Globus pallidus (tissue), 1 donor: ENCODE measurements at regions not wholly inside any gene's neighbourhood (a gene's known extent, or its start where the extent isn't known, plus 50 kb on each side); places are given as distances from the start of the nearest gene placed in this dataset.

ENCODE experiments used
- DNase-seq: peaks from one replicate; pipeline ENCODE4 v3.0.0-alpha.2; 2015; ENCODE audit warnings: low spot score

DNA sequence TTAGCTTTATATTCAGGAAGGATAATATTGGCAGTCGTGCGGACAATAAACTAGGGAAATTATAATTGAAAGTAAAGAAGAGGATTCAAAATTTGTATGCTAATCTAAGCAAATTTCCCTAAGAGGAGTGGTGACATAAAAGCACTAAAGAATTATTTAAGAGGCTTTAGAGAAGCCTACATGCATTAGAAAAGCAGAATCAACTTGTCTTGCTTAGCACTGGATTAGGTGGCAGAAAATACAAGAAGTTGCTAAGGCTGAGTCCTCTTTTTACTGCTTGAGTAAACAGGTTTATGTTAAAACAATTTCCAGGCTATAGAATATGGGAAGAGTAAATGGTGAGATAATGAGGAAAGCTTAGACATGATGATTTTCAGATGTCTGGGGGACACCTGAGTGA is 991.5 kb downstream of the PCDH18 start:
- no peak for DNase-seq

DNA sequence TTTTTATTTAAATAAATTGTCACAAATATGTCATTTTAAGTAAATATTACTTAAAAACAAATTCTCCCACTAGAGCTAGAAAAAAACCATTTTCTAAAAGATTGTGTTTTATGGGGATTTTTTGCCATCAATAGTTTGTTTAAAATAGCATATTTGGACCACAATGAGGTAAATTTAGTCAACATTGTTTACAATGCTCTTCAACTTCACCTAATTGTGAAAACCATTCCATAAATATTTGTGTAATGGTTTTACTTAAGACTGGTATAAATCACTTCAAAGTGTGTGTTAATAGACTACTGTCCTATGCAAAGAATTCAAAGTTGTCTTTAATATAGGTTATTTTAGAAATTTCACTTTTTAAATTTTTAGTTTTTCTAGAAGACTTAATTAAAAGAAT is 1004.2 kb downstream of the PCDH18 start:
- no peak for DNase-seq

DNA sequence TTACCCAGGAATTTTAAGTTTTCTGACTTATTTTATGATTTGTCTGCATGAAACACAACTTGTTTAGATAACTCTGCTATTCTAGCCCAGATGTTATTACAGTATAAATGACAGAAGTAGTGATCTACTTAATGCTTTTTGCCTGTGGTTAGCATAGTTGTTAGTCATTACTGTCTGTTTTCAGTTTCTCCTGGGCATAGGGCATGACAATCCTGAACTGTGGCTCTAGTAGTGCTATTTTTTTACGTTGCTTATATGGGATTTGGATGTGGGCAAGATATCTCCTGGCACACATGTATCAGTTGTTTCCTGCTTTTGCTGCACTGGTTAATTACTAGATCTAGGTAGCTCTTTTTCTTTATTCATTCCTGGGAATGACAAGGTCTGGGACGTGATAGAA is 1005.8 kb downstream of the PCDH18 start:
- no peak for DNase-seq

DNA sequence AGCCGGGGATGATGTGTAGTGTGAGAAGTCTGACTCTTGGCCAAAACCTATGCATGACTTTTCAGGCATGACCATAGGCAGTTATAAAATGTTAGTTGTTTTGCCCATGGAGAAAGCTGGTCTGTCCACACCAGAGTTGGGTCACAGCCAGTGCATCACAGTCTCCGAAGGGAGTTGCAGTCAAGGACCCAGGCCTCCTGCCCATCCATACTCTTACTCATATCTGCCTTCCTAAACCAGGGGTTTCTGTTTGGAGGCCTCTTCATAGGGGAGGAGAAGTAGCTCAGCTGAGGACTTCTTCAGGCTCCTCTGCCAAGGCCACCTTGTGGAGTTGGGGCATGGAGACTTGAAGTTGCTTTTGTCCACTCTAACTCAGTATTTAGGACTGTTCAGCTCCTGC is 1008.3 kb downstream of the PCDH18 start:
- no peak for DNase-seq

DNA sequence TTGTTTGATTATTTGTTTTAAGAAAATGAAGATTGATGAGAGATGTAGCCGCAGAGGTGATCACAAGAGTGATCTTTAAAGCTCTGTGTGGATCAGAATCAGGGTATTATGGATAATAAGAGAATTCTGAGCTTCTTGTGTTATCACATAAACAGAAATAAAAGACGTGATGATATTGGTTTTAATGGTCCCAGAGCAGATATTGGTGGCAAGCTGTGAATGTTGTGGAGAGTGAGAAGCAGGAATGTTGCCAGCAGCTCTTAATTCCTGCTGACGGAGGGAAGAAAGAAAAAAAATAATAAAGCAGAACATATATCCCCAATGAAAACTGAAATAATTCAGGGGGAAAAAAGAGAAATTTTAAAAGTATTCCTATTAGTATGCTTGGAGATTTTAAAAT is 1015.9 kb downstream of the PCDH18 start:
- no peak for DNase-seq

DNA sequence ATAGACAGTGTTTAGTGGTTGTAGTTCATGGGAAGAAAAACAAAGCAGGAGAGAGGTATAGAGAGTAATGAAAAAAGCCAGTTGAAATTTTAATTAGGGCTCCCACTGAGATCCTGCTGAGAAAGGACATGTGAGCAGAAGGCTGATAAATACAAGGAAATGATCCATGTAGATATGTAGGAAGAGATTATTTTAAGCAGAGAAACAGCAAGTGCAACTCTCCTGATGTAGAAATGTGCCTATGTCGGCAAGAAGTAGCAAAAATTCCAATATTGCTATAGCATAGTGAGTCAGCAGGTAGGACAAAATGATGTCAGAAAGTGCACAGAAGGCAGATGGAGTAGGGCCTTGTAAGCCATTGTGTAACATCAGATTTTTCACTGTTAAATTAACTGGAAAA is 1027.3 kb downstream of the PCDH18 start:
- no peak for DNase-seq

DNA sequence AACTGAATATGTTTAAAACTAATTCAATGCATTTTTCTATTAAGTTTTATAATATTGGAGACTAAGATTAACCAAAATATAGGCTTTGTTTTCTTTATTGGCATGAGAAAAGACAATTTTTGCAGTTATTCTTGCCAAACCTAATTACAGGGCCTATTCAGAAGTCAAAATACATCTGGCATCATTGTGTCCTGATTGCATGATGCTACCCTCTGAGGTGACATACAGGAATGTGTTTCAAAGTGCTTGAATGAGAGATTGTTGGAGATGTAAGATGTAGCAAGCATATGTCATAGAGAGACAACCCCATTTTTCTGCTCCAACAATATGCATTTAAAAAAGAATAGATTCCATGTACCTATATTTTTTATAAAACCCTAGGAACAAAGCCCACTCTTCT is 1036.4 kb downstream of the PCDH18 start:
- DNase-seq = no peak

DNA sequence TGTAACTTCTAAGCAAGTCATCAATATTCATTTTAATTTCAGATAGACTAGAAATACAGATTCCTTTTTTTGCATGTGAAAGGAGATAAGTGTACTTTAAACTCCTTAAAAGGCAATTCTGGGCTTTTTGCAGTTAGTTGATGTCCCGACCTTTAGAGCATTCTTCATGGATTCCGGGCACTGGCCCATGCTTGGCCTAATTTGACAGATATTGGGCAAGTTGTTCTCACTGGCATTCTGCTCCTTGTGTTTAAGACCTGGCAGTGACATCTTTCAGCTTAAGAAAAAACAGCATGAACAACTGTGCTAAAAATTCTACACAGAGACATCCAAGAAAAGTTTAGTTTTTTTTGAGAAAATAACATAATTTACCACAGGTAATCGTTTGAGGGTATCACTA is 1037.2 kb downstream of the PCDH18 start:
- peak; percentile 13 for DNase-seq

DNA sequence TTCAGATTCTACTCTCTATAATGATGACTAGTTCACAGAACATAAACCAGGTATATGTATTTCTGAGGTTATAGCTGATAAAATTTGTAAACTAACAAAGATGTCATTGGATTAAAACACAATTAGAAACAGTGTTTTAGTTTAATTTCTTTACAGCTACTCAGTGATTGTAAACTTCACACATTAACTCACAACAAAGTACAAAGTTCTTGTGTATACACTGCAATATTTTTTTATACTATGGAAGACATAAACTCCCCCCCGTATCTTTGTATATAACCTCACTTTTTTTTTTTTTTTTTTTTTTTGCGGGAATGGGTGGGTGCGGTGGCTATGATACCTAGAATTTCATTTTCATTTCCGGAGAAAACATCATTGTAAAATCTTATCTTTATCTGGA is 1043.2 kb downstream of the PCDH18 start:
- no peak for DNase-seq

DNA sequence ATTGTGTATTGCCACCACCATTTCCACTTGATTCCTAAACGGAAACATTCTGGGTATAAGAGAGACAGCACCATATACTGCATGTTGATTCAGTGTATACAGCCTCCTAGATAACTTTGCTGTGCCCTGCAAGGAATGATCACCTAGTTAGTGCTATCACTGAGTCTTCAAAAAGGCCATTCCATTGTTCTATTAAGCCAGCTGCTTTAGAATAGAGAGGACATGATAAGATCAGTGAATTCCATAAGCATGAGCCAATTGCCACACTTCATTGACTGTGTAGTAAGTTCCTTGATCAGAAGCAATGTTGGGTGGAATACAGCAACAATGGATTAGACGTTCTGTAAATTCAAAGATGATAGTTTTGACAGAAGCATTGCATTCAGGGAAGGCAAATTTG is 1047.3 kb downstream of the PCDH18 start:
- DNase-seq = no peak

DNA sequence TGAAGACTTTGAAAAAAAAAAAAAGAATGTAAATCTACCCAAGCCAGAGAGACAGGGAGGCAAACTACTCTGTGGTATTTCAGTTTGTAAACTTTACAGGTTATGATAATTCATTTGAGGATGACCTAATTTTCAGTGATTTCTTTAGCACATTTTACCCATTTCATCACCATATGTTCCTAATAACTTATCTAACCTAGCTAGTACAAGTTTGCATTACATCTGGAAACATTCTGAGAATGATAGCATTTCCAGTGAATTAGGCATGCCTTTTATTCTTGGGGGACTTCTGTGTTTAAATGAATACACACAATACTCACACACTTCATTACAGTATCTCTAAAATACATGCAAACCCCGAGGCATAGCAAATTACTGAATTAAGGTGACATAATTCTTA is 1055.5 kb downstream of the PCDH18 start:
- DNase-seq = no peak

DNA sequence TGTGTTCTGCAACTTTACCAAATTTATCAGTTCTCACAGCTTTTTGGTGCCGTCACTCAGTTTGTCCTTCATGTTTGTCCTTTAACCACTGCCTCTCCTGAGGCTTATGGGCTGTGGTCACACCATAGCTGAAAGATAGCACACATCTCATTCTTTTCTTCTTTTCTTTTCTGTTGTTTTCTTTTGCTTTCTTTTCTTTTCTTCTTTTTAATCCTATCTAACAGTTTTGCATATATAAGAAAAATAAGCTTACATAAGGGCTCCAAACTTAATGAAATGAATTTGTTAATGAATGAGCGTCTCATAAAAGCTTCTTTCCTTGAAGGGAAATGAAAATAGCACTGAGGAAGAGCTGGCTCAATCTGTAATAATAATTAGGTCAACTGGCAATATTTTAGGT is 1061.2 kb downstream of the PCDH18 start:
- DNase-seq = no peak

DNA sequence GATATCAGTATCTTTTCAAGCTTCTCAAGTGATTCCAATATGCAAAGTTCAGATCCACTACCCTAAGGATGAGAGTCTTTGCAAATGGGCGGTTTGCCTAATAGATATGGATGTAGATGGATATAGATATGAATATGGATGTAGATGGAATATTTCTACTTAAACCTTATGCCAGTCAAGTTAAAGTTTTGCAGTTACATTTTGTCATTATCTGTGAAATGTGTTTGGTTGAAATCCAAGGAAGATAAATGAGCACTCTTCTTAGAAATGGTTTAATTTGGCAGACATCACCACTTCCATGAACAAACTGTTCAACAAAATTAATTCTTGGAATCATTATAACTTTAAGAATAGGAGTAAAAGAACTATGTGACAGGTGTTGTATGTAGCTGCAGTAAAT is 1066.6 kb downstream of the PCDH18 start:
- no peak for DNase-seq

DNA sequence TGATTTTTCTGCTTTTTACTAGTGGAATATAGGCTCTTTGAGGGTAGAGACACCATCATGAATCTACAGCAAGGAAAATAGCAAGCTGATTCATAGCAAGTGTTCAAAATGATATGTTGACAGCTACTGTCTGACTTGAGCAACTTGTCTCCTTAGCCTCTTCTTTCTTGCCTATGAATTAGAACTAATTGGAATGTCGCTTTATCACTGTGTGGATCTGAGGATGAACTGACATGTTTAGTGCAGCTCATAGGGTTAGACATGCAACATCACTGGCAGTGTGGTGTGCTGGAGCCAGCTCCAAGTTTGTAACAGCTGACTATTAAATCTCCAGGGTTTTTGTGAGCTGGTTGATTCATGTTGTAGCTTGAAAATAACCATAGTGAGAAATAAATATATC is 1068.4 kb downstream of the PCDH18 start:
- DNase-seq = no peak

DNA sequence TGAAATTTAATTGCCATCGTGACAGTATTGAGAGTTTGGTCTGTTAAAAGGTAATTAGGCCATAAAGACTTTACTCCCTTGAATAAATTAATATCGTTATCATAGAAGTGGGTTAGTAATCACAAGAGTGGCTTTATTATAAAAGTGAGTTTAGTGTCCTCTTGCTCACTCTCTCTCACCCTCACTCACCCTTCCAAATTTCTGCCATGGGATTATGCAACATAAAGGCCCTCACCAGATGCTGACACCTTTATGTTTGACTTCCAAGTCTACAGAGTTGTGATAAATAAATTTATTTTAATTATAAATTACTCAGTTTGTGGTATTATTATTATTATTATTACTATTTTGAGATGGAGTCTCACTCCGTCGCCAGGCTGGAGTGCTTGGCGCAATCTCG is 1070.8 kb downstream of the PCDH18 start:
- no peak for DNase-seq

DNA sequence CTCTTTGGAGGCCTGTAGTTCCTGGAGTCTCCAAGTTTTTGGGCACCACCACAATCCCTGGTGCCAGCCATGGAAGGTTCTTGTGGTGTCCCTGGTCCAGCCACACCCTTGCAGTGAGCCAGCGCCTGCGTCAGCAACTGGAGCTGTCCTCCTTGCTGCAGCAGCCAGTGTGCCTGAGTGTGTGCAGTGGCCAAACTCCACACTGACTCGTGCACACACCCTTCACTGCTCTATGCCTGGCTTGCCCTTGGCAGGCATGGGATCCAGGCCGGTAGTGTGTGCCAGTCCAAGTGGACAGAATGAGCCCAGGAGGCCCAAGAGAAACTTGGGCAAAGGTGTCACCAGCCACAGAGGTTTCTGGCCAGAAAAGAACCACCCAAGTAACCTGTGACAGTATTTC is 1074.0 kb downstream of the PCDH18 start:
- DNase-seq = no peak

DNA sequence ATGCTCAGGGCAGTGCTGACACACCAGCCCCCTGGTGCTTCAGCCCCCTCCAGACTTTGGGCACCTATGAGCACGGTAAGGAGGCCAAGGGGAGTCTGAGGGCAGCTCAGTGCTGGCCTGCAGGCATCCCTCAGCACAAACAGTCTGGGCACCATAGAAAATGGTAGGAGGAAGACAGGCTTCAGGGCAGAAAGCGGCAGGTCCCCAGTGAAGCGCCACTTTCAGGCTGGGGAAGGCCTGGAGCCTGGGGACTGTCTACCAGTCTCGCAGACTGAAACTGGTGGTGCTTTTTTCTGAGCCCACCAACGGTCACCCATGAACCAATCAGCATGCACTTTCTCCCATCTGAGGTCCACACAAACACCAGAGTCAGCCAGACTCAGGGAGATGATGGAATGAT is 1074.7 kb downstream of the PCDH18 start:
- DNase-seq = no peak

DNA sequence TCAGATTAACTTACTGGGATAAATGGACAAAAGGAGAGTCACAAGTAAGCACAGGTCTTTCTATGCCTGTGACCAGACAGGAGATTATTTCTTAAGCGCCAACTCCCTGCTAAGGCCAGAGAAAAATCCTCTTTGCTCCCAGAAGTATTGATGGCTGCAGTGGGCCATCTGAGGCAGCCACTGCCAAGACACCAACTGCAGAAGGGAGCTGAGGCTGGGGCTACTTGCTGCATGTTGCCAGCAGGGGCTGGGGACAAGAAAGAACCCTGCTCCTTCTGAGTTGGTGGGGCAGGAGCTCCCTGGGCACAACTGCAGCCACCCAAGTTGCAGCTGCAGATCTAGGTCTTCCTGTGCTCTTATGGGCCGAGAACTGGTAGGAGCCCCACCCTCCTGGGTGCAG is 1075.3 kb downstream of the PCDH18 start:
- DNase-seq = no peak

DNA sequence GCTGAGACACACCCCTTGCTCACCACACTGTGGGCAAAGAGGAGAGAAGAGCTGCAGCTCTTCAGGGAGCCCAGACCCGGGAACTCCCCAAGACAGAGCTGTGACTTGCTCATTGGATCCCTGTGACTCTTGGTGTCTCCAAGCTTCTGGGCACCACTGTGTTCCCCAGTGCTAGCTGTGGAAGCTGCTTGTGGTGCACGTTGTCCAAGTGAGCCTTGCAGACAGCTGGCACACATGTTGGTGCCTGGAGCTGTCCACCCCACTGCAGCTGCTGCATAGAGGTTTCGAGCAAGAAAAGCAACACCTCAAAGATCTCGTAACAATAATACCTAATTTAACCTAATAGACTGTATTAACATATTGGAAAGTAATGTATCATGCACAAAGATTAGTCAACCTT is 1089.3 kb downstream of the PCDH18 start:
- DNase-seq = no peak

DNA sequence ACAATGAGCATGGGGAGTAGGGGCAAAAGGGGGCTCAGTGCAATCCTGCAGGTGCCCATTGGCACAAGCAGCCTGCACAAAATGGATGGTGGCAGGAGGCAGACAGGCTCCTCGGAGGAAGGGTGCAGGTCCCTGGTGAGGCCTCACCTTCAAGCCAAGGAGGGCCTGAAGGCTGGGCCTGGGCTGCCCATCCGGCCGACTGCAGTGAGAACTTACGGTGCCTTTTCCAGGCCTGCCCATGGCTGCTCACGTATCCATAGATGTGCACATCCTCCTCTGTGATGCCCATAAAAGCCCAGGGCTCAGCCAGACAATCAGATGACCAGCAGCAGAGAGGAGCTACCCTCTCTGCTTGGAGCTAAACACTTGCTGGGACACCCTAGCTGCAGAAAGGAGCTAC is 1089.8 kb downstream of the PCDH18 start:
- no peak for DNase-seq

DNA sequence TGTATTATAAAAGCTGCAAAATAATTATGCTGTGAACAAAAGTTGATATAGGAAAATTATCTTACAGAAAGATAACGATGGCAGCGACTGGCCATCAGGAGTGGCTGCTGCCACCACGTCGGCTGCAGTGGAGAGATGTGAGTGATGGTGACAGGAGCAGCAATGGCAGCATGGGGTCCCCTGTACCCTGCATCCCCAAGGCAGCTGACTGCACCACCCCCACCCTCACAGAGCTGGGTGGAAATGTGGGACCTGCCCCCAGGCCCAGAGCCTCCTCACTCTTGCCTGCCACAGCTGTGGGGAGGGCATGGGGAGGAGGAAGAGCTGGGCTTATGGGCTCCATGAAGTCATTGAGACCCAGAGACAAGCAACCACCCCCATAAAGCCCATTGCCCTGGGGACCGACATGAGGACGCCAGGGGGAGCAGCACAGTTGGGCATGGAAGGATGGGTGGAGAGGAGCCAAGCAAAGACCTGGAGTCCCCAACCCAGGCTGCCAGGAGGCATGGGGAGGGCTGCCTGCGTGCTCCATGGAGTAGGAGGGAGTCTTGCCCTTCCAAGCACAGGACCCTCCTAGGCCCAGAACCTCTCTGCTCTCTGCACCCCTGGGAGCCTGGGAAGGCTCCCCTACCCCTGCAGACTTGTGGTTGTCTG is 1090.5 kb downstream of the PCDH18 start:
- no peak for DNase-seq

DNA sequence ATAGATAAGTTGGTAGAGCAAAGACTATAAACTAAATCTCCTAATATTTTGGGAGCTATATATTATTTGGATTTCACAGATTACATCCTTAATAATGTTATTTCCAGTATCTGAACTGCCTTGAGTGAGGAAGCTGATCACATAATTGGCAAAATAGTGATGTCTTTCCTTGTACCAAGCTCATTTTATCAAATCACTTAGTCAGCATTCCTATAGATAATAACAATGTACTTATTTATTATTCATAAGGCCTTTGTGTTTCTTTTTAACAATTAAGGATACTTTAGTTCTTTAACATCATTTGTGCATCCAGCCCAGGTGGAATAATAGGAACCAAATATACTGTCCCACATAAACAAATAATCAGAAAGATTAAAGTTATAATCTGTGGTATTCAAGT is 1093.6 kb downstream of the PCDH18 start:
- DNase-seq = no peak

DNA sequence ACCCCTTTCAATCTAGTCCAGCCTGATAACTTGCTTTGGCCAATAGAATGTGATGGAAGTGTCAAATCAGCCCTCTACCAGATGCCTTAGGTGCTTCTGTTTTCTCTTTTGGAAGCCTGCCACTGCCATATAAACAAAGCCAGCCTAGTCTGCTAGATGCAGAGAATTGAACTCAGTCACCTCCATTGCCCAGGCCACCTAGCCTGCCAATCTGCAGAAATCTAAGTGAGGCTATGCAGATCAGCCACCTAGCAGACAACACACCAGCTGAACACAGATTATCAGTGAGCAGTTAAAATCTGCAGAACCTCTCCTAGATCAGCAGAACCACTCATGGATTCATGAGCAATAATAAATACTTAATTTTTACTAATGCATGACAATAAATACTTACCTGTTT is 1108.2 kb downstream of the PCDH18 start:
- DNase-seq = no peak

DNA sequence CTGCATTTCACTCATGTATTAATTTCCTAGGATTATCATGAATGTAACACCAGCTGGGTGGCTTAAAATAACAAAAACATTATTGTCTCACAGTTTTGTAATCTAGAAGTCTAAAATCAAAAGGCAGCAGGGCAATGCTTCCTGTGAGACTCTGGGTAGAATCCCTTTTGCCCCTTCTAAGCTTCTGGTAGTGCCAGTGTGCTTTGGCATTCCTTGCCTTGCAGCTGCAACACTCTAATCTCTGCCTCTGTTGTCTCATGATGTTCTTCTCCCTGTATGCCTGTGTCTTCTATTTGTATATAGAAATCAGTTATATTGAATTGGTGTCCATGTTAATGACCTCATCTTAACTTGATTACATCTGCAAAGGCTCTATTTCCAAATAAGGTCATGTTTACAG is 1117.3 kb downstream of the PCDH18 start:
- DNase-seq = no peak

DNA sequence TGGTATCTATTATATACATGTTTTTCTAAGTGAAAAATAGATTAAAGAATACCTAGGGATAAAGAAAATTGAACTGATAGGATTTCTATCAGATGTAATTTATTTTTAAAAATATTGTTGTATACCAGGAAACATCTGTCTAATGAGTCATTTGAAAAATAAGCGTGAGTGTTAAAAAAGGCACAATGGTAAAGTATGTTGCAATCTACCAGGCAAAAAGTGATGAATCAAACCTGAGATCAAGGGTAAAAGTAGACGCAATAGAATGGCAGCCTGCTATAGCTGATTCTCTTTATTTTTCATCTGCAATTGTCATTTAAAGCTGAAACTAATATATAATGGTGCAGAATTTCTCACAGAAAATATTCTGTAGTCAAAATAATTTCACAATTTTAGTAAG is 1119.6 kb downstream of the PCDH18 start:
- no peak for DNase-seq
